ENCODE measurements at regions not wholly inside any gene's neighbourhood (a gene's known extent, or its start where the extent isn't known, plus 50 kb on each side); places are given as distances from the start of the nearest gene placed in this dataset.

- Histone ChIP-seq H3K36me3 (no peaks in the 10 kb centered on the region), H3K4me1 (no peaks in the 10 kb centered on the region), H3K4me3 (no peak overlapping the region), H3K27ac (no peak overlapping the region), H3K9ac (ENCODE audit: low read depth in 2 of 2, low read length in 2 of 2) (no peak overlapping the region), H3K27me3 (no peaks in the 10 kb centered on the region), H3K9me3 (no peaks in the 10 kb centered on the region)
- no peak for DNase-seq
- intact Hi-C loops (cut with DNase I) = no loop called here
- no peak for TF ChIP-seq CTCF (IDR thresholded peaks at IDR 0.05)
Measured at GRCh38 chr3:145519398-145520047, 641.5 kb downstream of the PLOD2 start.

- Histone ChIP-seq H3K27me3 (no peaks in the 10 kb centered on the region), H3K4me1 (no peaks in the 10 kb centered on the region), H3K9ac (ENCODE audit: low read depth in 2 of 2, low read length in 2 of 2) (no peak overlapping the region), H3K9me3 (no peaks in the 10 kb centered on the region), H3K36me3 (no peaks in the 10 kb centered on the region), H3K27ac (no peak overlapping the region), H3K4me3 (no peak overlapping the region)
- intact Hi-C loops (cut with DNase I) = no loop called here
- no peak for DNase-seq
- no peak for TF ChIP-seq CTCF (IDR thresholded peaks at IDR 0.05)
Measured at GRCh38 chr3:145522179-145522578, 638.8 kb downstream of the PLOD2 start.

GRCh38 chr3:145522893-145523651, 637.9 kb downstream of the PLOD2 start:
- no peak overlapping the region for H3K27ac ChIP-seq
- no peak for TF ChIP-seq CTCF (IDR thresholded peaks at IDR 0.05)
- no peak overlapping the region for H3K9ac ChIP-seq (ENCODE audit: low read depth in 2 of 2, low read length in 2 of 2)
- H3K4me3 ChIP-seq = no peak overlapping the region
- DNase-seq = no peak
- no peaks in the 10 kb centered on the region for H3K9me3 ChIP-seq
- no peaks in the 10 kb centered on the region for H3K36me3 ChIP-seq
- H3K27me3 ChIP-seq = no peaks in the 10 kb centered on the region
- H3K4me1 ChIP-seq = no peaks in the 10 kb centered on the region
- intact Hi-C loops (cut with DNase I) = no loop called here

GRCh38 chr3:145531548-145531947, 629.4 kb downstream of the PLOD2 start:
- Histone ChIP-seq H3K36me3 (no peaks in the 10 kb centered on the region), H3K4me1 (no peaks in the 10 kb centered on the region), H3K4me3 (no peak overlapping the region), H3K9ac (ENCODE audit: low read depth in 2 of 2, low read length in 2 of 2) (no peak overlapping the region), H3K27me3 (no peaks in the 10 kb centered on the region), H3K27ac (no peak overlapping the region), H3K9me3 (no peaks in the 10 kb centered on the region)
- no peak for TF ChIP-seq CTCF (IDR thresholded peaks at IDR 0.05)
- intact Hi-C loops (cut with DNase I) = no loop called here
- DNase-seq = no peak

- H3K4me1 ChIP-seq = no peaks in the 10 kb centered on the region
- no peak overlapping the region for H3K4me3 ChIP-seq
- no peaks in the 10 kb centered on the region for H3K36me3 ChIP-seq
- no peak for DNase-seq
- no peak for TF ChIP-seq CTCF (IDR thresholded peaks at IDR 0.05)
- no peak overlapping the region for H3K9ac ChIP-seq (ENCODE audit: low read depth in 2 of 2, low read length in 2 of 2)
- no peaks in the 10 kb centered on the region for H3K9me3 ChIP-seq
- no peak overlapping the region for H3K27ac ChIP-seq
- intact Hi-C loops (cut with DNase I) = no loop called here
- H3K27me3 ChIP-seq = no peaks in the 10 kb centered on the region
Measured at GRCh38 chr3:145533696-145534095, 627.3 kb downstream of the PLOD2 start.

All from colonic mucosa (tissue), 4 donors.